ENCODE measurements at regions not wholly inside any gene's neighbourhood (a gene's known extent, or its start where the extent isn't known, plus 50 kb on each side); places are given as distances from the start of the nearest gene placed in this dataset.
"Not testable (repeated sequence)": the region's sequence is repeated elsewhere in the genome, so short reads cannot be mapped to it uniquely, and the experiment has no call there.

- H3K36me3 Mint-ChIP-seq, H3K4me3 Mint-ChIP-seq, DNase-seq, H3K9me3 Mint-ChIP-seq, H3K27me3 Mint-ChIP-seq, H3K27ac Mint-ChIP-seq, CTCF ChIA-PET, H3K4me1 Mint-ChIP-seq: not testable (repeated sequence)
These were observed 282.0 kb downstream of the C1D start for GRCh38 chr2:67780841-67781240.

- Mint-ChIP-seq H3K9me3 (no peaks in the 10 kb centered on the region), H3K27me3 (no peaks in the 10 kb centered on the region), H3K4me3 (no peak overlapping the region), H3K27ac (no peak overlapping the region), H3K4me1 (no peaks in the 10 kb centered on the region), H3K36me3 (no peaks in the 10 kb centered on the region)
- DNase-seq, result no peak
- CTCF ChIA-PET, result no interaction called here
These were observed 280.4 kb downstream of the C1D start for GRCh38 chr2:67782443-67782842.

- Mint-ChIP-seq H3K27ac (no peak overlapping the region), H3K36me3 (no peaks in the 10 kb centered on the region), H3K27me3 (no peaks in the 10 kb centered on the region), H3K4me3 (no peak overlapping the region), H3K9me3 (no peaks in the 10 kb centered on the region), H3K4me1 (no peaks in the 10 kb centered on the region)
- no peak for DNase-seq
- CTCF ChIA-PET, result no interaction called here
These were observed 279.8 kb downstream of the C1D start for GRCh38 chr2:67783026-67783425.

- Mint-ChIP-seq H3K36me3 (no peaks in the 10 kb centered on the region), H3K27ac (no peak overlapping the region), H3K4me1 (no peaks in the 10 kb centered on the region), H3K4me3 (no peak overlapping the region), H3K9me3 (no peaks in the 10 kb centered on the region), H3K27me3 (no peaks in the 10 kb centered on the region)
- CTCF ChIA-PET, result no interaction called here
- DNase-seq, result no peak
These were observed 272.2 kb downstream of the C1D start for GRCh38 chr2:67790622-67791021.

- CTCF ChIA-PET, result no interaction called here
- Mint-ChIP-seq H3K4me1 (no peaks in the 10 kb centered on the region), H3K4me3 (no peak overlapping the region), H3K27ac (no peak overlapping the region), H3K27me3 (no peaks in the 10 kb centered on the region), H3K9me3 (no peaks in the 10 kb centered on the region), H3K36me3 (no peaks in the 10 kb centered on the region)
- DNase-seq, result no peak
These were observed 270.6 kb downstream of the C1D start for GRCh38 chr2:67792191-67792590.

GRCh38 chr2:67792681-67793091 is 270.1 kb downstream of the C1D start:
- no peaks in the 10 kb centered on the region for H3K4me1 Mint-ChIP-seq
- H3K27me3 Mint-ChIP-seq, result no peaks in the 10 kb centered on the region
- DNase-seq, result no peak
- H3K4me3 Mint-ChIP-seq, result no peak overlapping the region
- no peaks in the 10 kb centered on the region for H3K9me3 Mint-ChIP-seq
- H3K27ac Mint-ChIP-seq, result no peak overlapping the region
- CTCF ChIA-PET, result no interaction called here
- no peaks in the 10 kb centered on the region for H3K36me3 Mint-ChIP-seq

- Mint-ChIP-seq H3K4me1 (no peaks in the 10 kb centered on the region), H3K27ac (no peak overlapping the region), H3K9me3 (no peaks in the 10 kb centered on the region), H3K4me3 (no peak overlapping the region), H3K36me3 (no peaks in the 10 kb centered on the region), H3K27me3 (no peaks in the 10 kb centered on the region)
- CTCF ChIA-PET, result no interaction called here
- DNase-seq, result no peak
These were observed 264.8 kb downstream of the C1D start for GRCh38 chr2:67797801-67798540.

GRCh38 chr2:67798541-67799160 is 264.2 kb downstream of the C1D start:
- H3K27me3 Mint-ChIP-seq, result no peaks in the 10 kb centered on the region
- no peak overlapping the region for H3K27ac Mint-ChIP-seq
- H3K4me3 Mint-ChIP-seq, result no peak overlapping the region
- no peak for DNase-seq
- CTCF ChIA-PET, result no interaction called here
- peaks cover under 1% of the 10 kb centered on the region for H3K9me3 Mint-ChIP-seq
- H3K36me3 Mint-ChIP-seq, result no peaks in the 10 kb centered on the region
- no peaks in the 10 kb centered on the region for H3K4me1 Mint-ChIP-seq

GRCh38 chr2:67799886-67800285 is 262.9 kb downstream of the C1D start:
- H3K36me3 Mint-ChIP-seq, result no peaks in the 10 kb centered on the region
- no peaks in the 10 kb centered on the region for H3K27me3 Mint-ChIP-seq
- CTCF ChIA-PET, result no interaction called here
- no peaks in the 10 kb centered on the region for H3K4me1 Mint-ChIP-seq
- H3K27ac Mint-ChIP-seq, result no peak overlapping the region
- H3K4me3 Mint-ChIP-seq, result no peak overlapping the region
- H3K9me3 Mint-ChIP-seq, result peaks cover 2% of the 10 kb centered on the region
- DNase-seq, result no peak

GRCh38 chr2:67802291-67802690 is 260.5 kb downstream of the C1D start:
- no peak overlapping the region for H3K27ac Mint-ChIP-seq
- CTCF ChIA-PET, result no interaction called here

GRCh38 chr2:67802824-67803223 is 260.0 kb downstream of the C1D start:
- DNase-seq, result no peak
- CTCF ChIA-PET, result no interaction called here
- Mint-ChIP-seq H3K27ac (no peak overlapping the region), H3K36me3 (no peaks in the 10 kb centered on the region), H3K4me3 (no peak overlapping the region), H3K9me3 (peaks cover 2% of the 10 kb centered on the region), H3K27me3 (peaks cover 2% of the 10 kb centered on the region), H3K4me1 (no peaks in the 10 kb centered on the region)

More at GRCh38 chr2:67802291-67802690, 260.5 kb downstream of the C1D start:
- no peak for DNase-seq
- no peaks in the 10 kb centered on the region for H3K36me3 Mint-ChIP-seq
- H3K4me1 Mint-ChIP-seq, result no peaks in the 10 kb centered on the region
- H3K27me3 Mint-ChIP-seq, result no peaks in the 10 kb centered on the region
- no peak overlapping the region for H3K4me3 Mint-ChIP-seq
- H3K9me3 Mint-ChIP-seq, result peaks cover 2% of the 10 kb centered on the region

GRCh38 chr2:67806816-67807215 is 256.0 kb downstream of the C1D start:
- Mint-ChIP-seq H3K27ac (no peak overlapping the region), H3K4me1 (no peaks in the 10 kb centered on the region), H3K9me3 (peaks cover 9% of the 10 kb centered on the region), H3K27me3 (peaks cover 3% of the 10 kb centered on the region), H3K36me3 (no peaks in the 10 kb centered on the region), H3K4me3 (no peak overlapping the region)
- CTCF ChIA-PET, result no interaction called here
- no peak for DNase-seq

GRCh38 chr2:67808112-67808511 is 254.7 kb downstream of the C1D start:
- peaks cover 3% of the 10 kb centered on the region for H3K27me3 Mint-ChIP-seq
- H3K4me1 Mint-ChIP-seq, result no peaks in the 10 kb centered on the region
- CTCF ChIA-PET, result no interaction called here
- no peaks in the 10 kb centered on the region for H3K36me3 Mint-ChIP-seq
- no peak for DNase-seq
- no peak overlapping the region for H3K4me3 Mint-ChIP-seq
- no peak overlapping the region for H3K27ac Mint-ChIP-seq
- H3K9me3 Mint-ChIP-seq, result peaks cover 9% of the 10 kb centered on the region

- Mint-ChIP-seq H3K27me3 (peaks cover 3% of the 10 kb centered on the region), H3K36me3 (no peaks in the 10 kb centered on the region), H3K4me1 (no peaks in the 10 kb centered on the region), H3K4me3 (no peak overlapping the region), H3K27ac (no peak overlapping the region), H3K9me3 (peaks cover 7% of the 10 kb centered on the region)
- CTCF ChIA-PET, result no interaction called here
- DNase-seq, result no peak
These were observed 250.1 kb downstream of the C1D start for GRCh38 chr2:67812682-67813081.

- Mint-ChIP-seq H3K27me3 (no peaks in the 10 kb centered on the region), H3K27ac (no peak overlapping the region), H3K36me3 (no peaks in the 10 kb centered on the region), H3K9me3 (peaks cover 4% of the 10 kb centered on the region), H3K4me3 (no peak overlapping the region), H3K4me1 (no peaks in the 10 kb centered on the region)
- CTCF ChIA-PET, result no interaction called here
- DNase-seq, result no peak
These were observed 239.1 kb downstream of the C1D start for GRCh38 chr2:67823726-67824125.
